ENCODE measurements at regions not wholly inside any gene's neighbourhood (a gene's known extent, or its start where the extent isn't known, plus 50 kb on each side); places are given as distances from the start of the nearest gene placed in this dataset.

GRCh38 chr20:6870559-6870958 is 103.1 kb downstream of the BMP2 start:
- H3K4me2 ChIP-seq (ENCODE audit: low read depth, low read length, poor library complexity, severe bottlenecking) = no peak overlapping the region

GRCh38 chr20:6877633-6878032 is 110.1 kb downstream of the BMP2 start:
- no peaks in the 10 kb centered on the region for H3K9me3 ChIP-seq (ENCODE audit: insufficient read depth, low read length)
- H3K27me3 ChIP-seq (ENCODE audit: low read length) = no peaks in the 10 kb centered on the region
- H3K27ac ChIP-seq (ENCODE audit: low read depth, low read length) = no peak overlapping the region
- no peaks in the 10 kb centered on the region for H3K9me2 ChIP-seq (replicated peaks; ENCODE audit: insufficient read depth, low read length)
- no peaks in the 10 kb centered on the region for H3F3A ChIP-seq (ENCODE audit: insufficient read depth)
- H3K9ac ChIP-seq (ENCODE audit: low read length) = no peak overlapping the region
- TF ChIP-seq CTCF (IDR thresholded peaks at IDR 0.05; ENCODE audit: insufficient read depth, low read length, poor library complexity, severe bottlenecking) (no peak), EZH2phosphoT487 (conservative IDR thresholded peaks at IDR 0.05; ENCODE audit: low read length) (no peak)
- H3K4me3 ChIP-seq (ENCODE audit: insufficient read depth, low read length, poor library complexity, severe bottlenecking) = no peak overlapping the region
- no peaks in the 10 kb centered on the region for H3K36me3 ChIP-seq (ENCODE audit: low read length)
- no peak overlapping the region for H3K4me2 ChIP-seq (ENCODE audit: low read depth, low read length, poor library complexity, severe bottlenecking)
- H4K20me1 ChIP-seq (ENCODE audit: low read depth, low read length) = no peaks in the 10 kb centered on the region
- no peaks in the 10 kb centered on the region for H3K79me2 ChIP-seq (ENCODE audit: insufficient read depth, low read length)
- H2AFZ ChIP-seq (ENCODE audit: low read depth, low read length, severe bottlenecking) = no peak overlapping the region

More at GRCh38 chr20:6870559-6870958, 103.1 kb downstream of the BMP2 start:
- Histone ChIP-seq H3K27me3 (ENCODE audit: low read length) (no peaks in the 10 kb centered on the region), H4K20me1 (ENCODE audit: low read depth, low read length) (no peaks in the 10 kb centered on the region), H3K9ac (ENCODE audit: low read length) (no peak overlapping the region), H3K9me3 (ENCODE audit: insufficient read depth, low read length) (no peaks in the 10 kb centered on the region), H3K36me3 (ENCODE audit: low read length) (no peaks in the 10 kb centered on the region), H2AFZ (ENCODE audit: low read depth, low read length, severe bottlenecking) (no peak overlapping the region), H3F3A (ENCODE audit: insufficient read depth) (no peaks in the 10 kb centered on the region), H3K4me3 (ENCODE audit: insufficient read depth, low read length, poor library complexity, severe bottlenecking) (no peak overlapping the region), H3K27ac (ENCODE audit: low read depth, low read length) (no peak overlapping the region), H3K79me2 (ENCODE audit: insufficient read depth, low read length) (no peaks in the 10 kb centered on the region), H3K9me2 (replicated peaks; ENCODE audit: insufficient read depth, low read length) (no peaks in the 10 kb centered on the region)
- TF ChIP-seq EZH2phosphoT487 (conservative IDR thresholded peaks at IDR 0.05; ENCODE audit: low read length) (no peak), CTCF (IDR thresholded peaks at IDR 0.05; ENCODE audit: insufficient read depth, low read length, poor library complexity, severe bottlenecking) (no peak)

- H3F3A ChIP-seq (ENCODE audit: insufficient read depth) = no peaks in the 10 kb centered on the region
- TF ChIP-seq CTCF (IDR thresholded peaks at IDR 0.05; ENCODE audit: insufficient read depth, low read length, poor library complexity, severe bottlenecking) = no peak
- no peak for TF ChIP-seq EZH2phosphoT487 (conservative IDR thresholded peaks at IDR 0.05; ENCODE audit: low read length)
These were observed 115.2 kb downstream of the BMP2 start for GRCh38 chr20:6882561-6883291.

More at GRCh38 chr20:6882561-6883291, 115.2 kb downstream of the BMP2 start:
- Histone ChIP-seq H3K36me3 (ENCODE audit: low read length) (no peaks in the 10 kb centered on the region), H4K20me1 (ENCODE audit: low read depth, low read length) (no peaks in the 10 kb centered on the region), H3K9ac (ENCODE audit: low read length) (no peak overlapping the region), H3K9me2 (replicated peaks; ENCODE audit: insufficient read depth, low read length) (no peaks in the 10 kb centered on the region), H3K4me2 (ENCODE audit: low read depth, low read length, poor library complexity, severe bottlenecking) (no peak overlapping the region), H3K27ac (ENCODE audit: low read depth, low read length) (no peak overlapping the region), H3K4me3 (ENCODE audit: insufficient read depth, low read length, poor library complexity, severe bottlenecking) (no peak overlapping the region), H3K9me3 (ENCODE audit: insufficient read depth, low read length) (no peaks in the 10 kb centered on the region), H3K79me2 (ENCODE audit: insufficient read depth, low read length) (no peaks in the 10 kb centered on the region), H3K27me3 (ENCODE audit: low read length) (no peaks in the 10 kb centered on the region), H2AFZ (ENCODE audit: low read depth, low read length, severe bottlenecking) (no peak overlapping the region)
